Neural progenitor cell (in vitro differentiated cells): ENCODE measurements at regions not wholly inside any gene's neighbourhood (a gene's known extent, or its start where the extent isn't known, plus 50 kb on each side); places are given as distances from the start of the nearest gene placed in this dataset.

Experiments used
- CTCF ChIP-seq: fragments of 200-600 bp; sonication (generic); IDR thresholded peaks from 2 replicates; pipeline ENCODE4 v1.5.1; 2017; ENCODE audit warnings: antibody characterized with exemption, mild to moderate bottlenecking
- EZH2 ChIP-seq: fragments of 200-600 bp; sonication (generic); IDR thresholded peaks from 2 replicates; pipeline ENCODE4 v1.6.1; 2017; ENCODE audit warnings: antibody characterized with exemption, mild to moderate bottlenecking, moderate library complexity
- EZH2phosphoT487 ChIP-seq: fragments of 200-600 bp; sonication (generic); IDR thresholded peaks from 2 replicates; pipeline ENCODE4 v1.6.1; 2017; ENCODE audit warnings: antibody characterized with exemption

GRCh38 chr2:37752766-37753165, 81.3 kb upstream of the CDC42EP3 start:
- TF ChIP-seq CTCF (no peak), EZH2 (no peak), EZH2phosphoT487 (no peak)
